ENCODE measurements at regions not wholly inside any gene's neighbourhood (a gene's known extent, or its start where the extent isn't known, plus 50 kb on each side); places are given as distances from the start of the nearest gene placed in this dataset.

DNA sequence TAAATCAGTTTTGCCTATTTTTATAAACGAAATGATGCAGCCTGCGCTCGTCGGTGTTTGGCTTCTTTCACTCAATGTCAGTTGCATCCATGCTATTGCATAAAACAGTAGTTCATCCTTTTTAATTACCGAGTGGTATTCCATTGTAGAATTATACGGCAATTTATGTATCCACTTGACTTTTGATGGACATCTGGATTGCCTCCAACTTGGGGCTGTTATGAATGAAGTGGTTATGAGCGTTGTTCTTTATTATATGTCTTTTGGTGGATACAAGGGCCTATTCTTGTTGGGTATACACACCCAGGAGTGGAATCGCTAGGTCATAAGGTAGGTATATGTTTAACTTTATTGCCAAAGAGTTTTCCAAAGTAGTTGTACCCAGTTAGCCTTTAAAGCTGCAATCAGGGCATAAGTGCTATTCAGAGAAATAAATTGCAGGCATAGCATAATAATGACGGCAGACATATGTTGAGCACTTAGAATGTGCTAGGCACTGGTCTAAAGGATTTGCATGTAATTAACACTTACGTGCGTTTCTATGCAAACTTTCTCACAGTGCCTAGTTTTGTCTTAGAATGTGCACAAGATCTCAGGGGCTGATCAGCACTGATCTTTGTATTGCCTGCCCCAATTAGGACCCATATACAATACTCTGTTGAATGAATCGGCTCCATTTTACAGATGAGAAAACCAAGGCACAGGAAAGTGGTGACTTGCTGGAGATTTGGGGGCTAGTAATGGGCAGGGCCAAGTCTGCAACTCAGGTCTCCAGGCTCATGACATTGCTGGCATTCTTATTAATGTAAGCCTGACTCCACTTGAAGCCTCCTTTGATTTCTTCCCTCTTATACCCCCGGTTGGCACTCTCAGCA is 407.0 kb downstream of the BCOR start (continued):
- TF ChIP-seq, protein P1, sequence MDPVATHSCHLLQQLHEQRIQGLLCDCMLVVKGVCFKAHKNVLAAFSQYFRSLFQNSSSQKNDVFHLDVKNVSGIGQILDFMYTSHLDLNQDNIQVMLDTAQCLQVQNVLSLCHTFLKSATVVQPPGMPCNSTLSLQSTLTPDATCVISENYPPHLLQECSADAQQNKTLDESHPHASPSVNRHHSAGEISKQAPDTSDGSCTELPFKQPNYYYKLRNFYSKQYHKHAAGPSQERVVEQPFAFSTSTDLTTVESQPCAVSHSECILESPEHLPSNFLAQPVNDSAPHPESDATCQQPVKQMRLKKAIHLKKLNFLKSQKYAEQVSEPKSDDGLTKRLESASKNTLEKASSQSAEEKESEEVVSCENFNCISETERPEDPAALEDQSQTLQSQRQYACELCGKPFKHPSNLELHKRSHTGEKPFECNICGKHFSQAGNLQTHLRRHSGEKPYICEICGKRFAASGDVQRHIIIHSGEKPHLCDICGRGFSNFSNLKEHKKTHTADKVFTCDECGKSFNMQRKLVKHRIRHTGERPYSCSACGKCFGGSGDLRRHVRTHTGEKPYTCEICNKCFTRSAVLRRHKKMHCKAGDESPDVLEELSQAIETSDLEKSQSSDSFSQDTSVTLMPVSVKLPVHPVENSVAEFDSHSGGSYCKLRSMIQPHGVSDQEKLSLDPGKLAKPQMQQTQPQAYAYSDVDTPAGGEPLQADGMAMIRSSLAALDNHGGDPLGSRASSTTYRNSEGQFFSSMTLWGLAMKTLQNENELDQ (tag by site-specific recombination; IDR thresholded peaks at IDR 0.05; ENCODE audit: low read depth): no peak
- TF ChIP-seq KLF9 (tag by site-specific recombination; IDR thresholded peaks at IDR 0.05; ENCODE audit: low read depth) (no peak), ZNF248 (tag by site-specific recombination; IDR thresholded peaks at IDR 0.05) (no peak), ZNF501 (tag by site-specific recombination; IDR thresholded peaks at IDR 0.05) (no peak), ZNF169 (tag by site-specific recombination; IDR thresholded peaks at IDR 0.05) (no peak)
- TF ChIP-seq, protein P2, sequence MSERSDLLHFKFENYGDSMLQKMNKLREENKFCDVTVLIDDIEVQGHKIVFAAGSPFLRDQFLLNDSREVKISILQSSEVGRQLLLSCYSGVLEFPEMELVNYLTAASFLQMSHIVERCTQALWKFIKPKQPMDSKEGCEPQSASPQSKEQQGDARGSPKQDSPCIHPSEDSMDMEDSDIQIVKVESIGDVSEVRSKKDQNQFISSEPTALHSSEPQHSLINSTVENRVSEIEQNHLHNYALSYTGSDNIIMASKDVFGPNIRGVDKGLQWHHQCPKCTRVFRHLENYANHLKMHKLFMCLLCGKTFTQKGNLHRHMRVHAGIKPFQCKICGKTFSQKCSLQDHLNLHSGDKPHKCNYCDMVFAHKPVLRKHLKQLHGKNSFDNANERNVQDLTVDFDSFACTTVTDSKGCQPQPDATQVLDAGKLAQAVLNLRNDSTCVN (tag by site-specific recombination; optimal IDR thresholded peaks at IDR 0.05): no peak

DNA sequence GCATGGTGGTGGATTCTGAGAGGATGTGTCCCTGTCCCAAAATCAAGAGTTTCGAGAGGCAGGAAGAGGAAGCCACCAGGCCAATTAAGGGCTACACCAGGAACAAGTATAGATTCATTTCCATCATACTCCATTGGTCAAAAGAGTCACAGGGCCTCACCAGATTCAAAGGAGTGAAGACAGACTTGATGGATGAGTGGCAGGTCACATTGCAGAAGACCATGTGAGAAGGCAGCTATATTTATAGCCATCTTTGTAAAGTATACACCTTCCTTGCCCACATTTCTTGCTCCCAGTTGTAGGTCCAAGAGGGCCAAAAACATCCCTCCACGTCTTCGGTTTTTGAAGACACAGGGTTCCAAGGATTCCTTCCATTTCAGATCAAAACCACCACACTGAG is 406.0 kb downstream of the BCOR start:
- no peak for TF ChIP-seq ZNF610 (tag by site-specific recombination; IDR thresholded peaks at IDR 0.05; ENCODE audit: borderline replicate concordance)
- no peak for TF ChIP-seq ZNF138 (tag by site-specific recombination; IDR thresholded peaks at IDR 0.05; ENCODE audit: borderline replicate concordance)
- TF ChIP-seq ZNF561 (tag by site-specific recombination; IDR thresholded peaks at IDR 0.05; ENCODE audit: borderline replicate concordance): no peak
- no peak for TF ChIP-seq ZNF302 (tag by site-specific recombination; IDR thresholded peaks at IDR 0.05; ENCODE audit: low read depth)
- TF ChIP-seq KLF16 (tag by site-specific recombination; IDR thresholded peaks at IDR 0.05): no peak
- no peak for TF ChIP-seq ZNF549 (tag by site-specific recombination; IDR thresholded peaks at IDR 0.05)
- TF ChIP-seq ZBTB7A (tag by site-specific recombination; IDR thresholded peaks at IDR 0.05; ENCODE audit: low read depth): no peak
- TF ChIP-seq, protein P3, sequence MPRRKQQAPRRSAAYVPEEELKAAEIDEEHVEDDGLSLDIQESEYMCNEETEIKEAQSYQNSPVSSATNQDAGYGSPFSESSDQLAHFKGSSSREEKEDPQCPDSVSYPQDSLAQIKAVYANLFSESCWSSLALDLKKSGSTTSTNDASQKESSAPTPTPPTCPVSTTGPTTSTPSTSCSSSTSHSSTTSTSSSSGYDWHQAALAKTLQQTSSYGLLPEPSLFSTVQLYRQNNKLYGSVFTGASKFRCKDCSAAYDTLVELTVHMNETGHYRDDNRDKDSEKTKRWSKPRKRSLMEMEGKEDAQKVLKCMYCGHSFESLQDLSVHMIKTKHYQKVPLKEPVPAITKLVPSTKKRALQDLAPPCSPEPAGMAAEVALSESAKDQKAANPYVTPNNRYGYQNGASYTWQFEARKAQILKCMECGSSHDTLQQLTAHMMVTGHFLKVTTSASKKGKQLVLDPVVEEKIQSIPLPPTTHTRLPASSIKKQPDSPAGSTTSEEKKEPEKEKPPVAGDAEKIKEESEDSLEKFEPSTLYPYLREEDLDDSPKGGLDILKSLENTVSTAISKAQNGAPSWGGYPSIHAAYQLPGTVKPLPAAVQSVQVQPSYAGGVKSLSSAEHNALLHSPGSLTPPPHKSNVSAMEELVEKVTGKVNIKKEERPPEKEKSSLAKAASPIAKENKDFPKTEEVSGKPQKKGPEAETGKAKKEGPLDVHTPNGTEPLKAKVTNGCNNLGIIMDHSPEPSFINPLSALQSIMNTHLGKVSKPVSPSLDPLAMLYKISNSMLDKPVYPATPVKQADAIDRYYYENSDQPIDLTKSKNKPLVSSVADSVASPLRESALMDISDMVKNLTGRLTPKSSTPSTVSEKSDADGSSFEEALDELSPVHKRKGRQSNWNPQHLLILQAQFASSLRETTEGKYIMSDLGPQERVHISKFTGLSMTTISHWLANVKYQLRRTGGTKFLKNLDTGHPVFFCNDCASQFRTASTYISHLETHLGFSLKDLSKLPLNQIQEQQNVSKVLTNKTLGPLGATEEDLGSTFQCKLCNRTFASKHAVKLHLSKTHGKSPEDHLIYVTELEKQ (tag by site-specific recombination; IDR thresholded peaks at IDR 0.05; ENCODE audit: borderline replicate concordance): no peak
- no peak for TF ChIP-seq IKZF3 (tag by site-specific recombination; IDR thresholded peaks at IDR 0.05)
- TF ChIP-seq ZNF792 (tag by site-specific recombination; IDR thresholded peaks at IDR 0.05): no peak
- TF ChIP-seq KLF1 (tag by site-specific recombination; IDR thresholded peaks at IDR 0.05): no peak
- TF ChIP-seq, protein P4, sequence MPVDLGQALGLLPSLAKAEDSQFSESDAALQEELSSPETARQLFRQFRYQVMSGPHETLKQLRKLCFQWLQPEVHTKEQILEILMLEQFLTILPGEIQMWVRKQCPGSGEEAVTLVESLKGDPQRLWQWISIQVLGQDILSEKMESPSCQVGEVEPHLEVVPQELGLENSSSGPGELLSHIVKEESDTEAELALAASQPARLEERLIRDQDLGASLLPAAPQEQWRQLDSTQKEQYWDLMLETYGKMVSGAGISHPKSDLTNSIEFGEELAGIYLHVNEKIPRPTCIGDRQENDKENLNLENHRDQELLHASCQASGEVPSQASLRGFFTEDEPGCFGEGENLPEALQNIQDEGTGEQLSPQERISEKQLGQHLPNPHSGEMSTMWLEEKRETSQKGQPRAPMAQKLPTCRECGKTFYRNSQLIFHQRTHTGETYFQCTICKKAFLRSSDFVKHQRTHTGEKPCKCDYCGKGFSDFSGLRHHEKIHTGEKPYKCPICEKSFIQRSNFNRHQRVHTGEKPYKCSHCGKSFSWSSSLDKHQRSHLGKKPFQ (tag by site-specific recombination; IDR thresholded peaks at IDR 0.05): no peak
- TF ChIP-seq ZSCAN30 (tag by site-specific recombination; IDR thresholded peaks at IDR 0.05): no peak
- TF ChIP-seq, protein P5, sequence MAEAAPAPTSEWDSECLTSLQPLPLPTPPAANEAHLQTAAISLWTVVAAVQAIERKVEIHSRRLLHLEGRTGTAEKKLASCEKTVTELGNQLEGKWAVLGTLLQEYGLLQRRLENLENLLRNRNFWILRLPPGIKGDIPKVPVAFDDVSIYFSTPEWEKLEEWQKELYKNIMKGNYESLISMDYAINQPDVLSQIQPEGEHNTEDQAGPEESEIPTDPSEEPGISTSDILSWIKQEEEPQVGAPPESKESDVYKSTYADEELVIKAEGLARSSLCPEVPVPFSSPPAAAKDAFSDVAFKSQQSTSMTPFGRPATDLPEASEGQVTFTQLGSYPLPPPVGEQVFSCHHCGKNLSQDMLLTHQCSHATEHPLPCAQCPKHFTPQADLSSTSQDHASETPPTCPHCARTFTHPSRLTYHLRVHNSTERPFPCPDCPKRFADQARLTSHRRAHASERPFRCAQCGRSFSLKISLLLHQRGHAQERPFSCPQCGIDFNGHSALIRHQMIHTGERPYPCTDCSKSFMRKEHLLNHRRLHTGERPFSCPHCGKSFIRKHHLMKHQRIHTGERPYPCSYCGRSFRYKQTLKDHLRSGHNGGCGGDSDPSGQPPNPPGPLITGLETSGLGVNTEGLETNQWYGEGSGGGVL (tag by site-specific recombination; IDR thresholded peaks at IDR 0.05): no peak
- no peak for TF ChIP-seq ZNF510 (tag by site-specific recombination; IDR thresholded peaks at IDR 0.05; ENCODE audit: insufficient replicate concordance)
- no peaks in the 10 kb centered on the region for H3K9me3 ChIP-seq (ENCODE audit: control insufficient read depth, insufficient read depth, low read depth, low read length)
- H3K27ac ChIP-seq (ENCODE audit: extremely low read depth, low read depth, low read length): no peak overlapping the region
- no peak overlapping the region for H3K4me3 ChIP-seq (ENCODE audit: low read depth, low read length)
- POLR2A ChIA-PET: interaction anchor here (0.6 kb wide), 1 partner anchor 1306 kb away, joined by 5 read pairs; no protein-coding TSS in a partner anchor
- CTCF ChIA-PET: no interaction called here
- H3K4me1 ChIP-seq (ENCODE audit: control insufficient read depth, insufficient read depth, low read length): peaks cover 7% of the 10 kb centered on the region; the same call in 1 of the 2 replicates
- no peaks in the 10 kb centered on the region for H3K36me3 ChIP-seq (ENCODE audit: control insufficient read depth in 2 of 2, insufficient read depth in 1 of 2, low read length in 2 of 2)

Measured in HEK293 (cell line).